Hematopoietic multipotent progenitor cell treated with erythropoietin and hydrocortisone succinate and interleukin-3 and kit ligand, for 15 days (in vitro differentiated cells): ENCODE measurements at regions not wholly inside any gene's neighbourhood (a gene's known extent, or its start where the extent isn't known, plus 50 kb on each side); places are given as distances from the start of the nearest gene placed in this dataset.
"Not testable (repeated sequence)": the region's sequence is repeated elsewhere in the genome, so short reads cannot be mapped to it uniquely, and the experiment has no call there.

Source experiments
- DNase-seq: peaks from one replicate; pipeline ENCODE4 v3.0.0-alpha.2; 2015; ENCODE audit warnings: low spot score

- no peak for DNase-seq
Measured at GRCh38 chr4:160082432-160083207, 979.7 kb downstream of the RAPGEF2 start.

DNA sequence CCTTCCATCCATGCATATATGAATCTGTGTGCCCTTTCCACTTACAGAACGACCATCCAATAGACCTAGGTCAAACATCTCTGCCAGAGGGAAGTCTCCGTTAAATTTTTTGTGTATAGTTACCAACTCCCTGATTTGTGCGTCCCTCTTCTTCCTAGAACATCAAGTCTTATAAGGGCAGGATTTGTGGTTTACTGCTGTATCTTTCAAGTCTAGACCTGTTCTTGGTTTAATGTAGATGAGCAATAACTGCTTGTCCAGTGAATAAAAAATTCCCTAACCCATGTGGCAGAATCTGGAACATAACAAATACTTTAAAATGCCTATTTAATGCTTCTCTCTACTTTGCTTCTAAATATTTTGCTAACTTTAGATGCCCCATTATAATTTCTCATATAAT is 988.8 kb downstream of the RAPGEF2 start:
- no peak for DNase-seq

GRCh38 chr4:160100316-160100715 is 997.4 kb downstream of the RAPGEF2 start:
- DNase-seq, result no peak

DNA sequence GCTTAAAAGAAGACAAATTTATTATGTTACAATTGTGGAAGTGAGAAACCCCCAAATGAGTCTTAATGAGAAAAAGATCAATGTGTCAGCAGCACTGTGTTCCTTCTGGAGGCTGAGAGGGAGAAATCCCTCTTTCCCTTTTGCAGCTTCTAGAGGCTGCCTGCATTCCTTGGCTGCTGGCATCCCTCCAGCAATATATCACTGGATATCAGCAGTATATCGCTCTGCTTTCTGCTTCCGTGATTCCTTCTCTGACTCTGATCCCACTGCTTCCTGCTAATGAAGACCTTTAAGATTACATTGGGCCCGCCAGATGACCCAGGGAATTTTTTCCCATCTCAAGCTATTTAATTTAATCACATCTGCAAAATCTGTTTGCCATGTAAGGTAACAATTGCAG is 1008.0 kb downstream of the RAPGEF2 start:
- DNase-seq, result no peak

DNA sequence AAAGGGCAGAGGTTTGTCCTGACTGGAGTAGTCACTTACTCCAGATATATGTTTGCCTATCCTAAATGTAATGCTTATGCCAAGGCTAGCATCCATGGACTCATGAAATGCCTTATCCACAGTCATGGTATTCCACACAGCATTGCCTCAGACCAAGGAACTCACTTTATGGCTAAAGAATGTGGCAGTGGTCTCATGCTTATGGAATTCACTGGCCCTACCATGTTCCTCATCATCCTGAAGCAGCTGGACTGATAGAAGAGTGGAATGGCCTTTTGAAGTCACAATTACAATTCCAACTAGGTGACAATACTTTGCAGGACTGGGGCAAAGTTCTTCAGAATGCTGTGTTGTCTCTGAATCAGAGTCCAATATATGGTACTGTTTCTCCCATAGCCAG is 1014.8 kb downstream of the RAPGEF2 start:
- no peak for DNase-seq

- not testable (repeated sequence) for DNase-seq
Measured at GRCh38 chr4:160125576-160126287, 1022.9 kb downstream of the RAPGEF2 start.

DNA sequence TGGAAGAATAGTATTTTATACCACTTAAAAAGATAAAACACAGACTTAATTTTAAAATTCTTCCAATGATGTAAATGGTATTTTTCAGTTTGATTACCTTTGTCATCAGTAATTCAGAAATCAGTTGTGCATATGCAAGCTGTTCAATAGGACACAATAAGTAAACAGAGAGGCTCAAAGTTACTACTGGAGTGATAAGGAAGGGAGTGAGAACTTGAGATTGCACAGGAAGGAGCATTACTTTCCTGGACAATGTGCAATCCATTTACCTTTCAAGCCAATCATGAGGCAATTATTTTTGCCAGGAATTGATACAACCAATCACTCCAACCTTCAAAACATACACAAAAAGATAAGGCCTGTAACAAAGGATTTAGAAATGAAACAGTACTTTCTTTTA is 1024.3 kb downstream of the RAPGEF2 start:
- DNase-seq, result no peak

GRCh38 chr4:160129439-160129838 is 1026.6 kb downstream of the RAPGEF2 start:
- DNase-seq, result no peak

DNA sequence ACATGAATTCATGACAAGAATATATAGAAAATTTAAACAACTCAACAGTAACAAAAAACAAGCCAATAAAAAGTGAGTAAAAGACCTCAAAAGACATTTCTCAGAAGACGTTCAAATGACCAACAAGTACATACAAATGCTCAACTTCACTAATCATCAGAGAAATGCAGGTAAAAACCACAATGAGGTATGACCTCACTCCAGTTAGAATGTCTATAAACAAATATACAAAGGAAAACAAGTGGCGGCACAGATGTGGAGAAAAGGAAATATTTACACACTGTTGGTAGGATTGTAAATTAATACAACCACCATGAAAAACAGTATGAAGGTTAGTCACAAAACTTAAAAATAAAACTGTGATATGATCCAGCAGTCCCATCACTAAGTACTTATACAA is 1033.1 kb downstream of the RAPGEF2 start:
- no peak for DNase-seq

DNA sequence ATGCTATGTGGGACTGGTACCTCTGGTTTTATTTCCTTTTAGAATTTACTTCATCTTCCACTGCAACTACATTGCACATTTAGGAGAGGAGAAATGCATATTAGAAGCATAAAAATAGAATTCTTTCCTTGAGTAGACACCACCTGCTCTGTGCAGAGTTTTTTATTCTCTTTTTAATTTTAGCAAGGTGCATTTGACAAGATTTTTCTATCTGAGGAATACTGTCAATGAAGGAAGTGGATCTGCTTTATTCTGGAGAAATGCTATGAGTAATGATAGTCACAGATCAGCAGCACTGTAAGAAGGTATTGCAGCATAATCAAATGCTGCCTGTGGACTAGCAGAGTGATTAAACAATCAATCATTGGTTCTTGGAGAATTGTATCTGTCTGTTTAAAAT is 1038.3 kb downstream of the RAPGEF2 start:
- no peak for DNase-seq

DNA sequence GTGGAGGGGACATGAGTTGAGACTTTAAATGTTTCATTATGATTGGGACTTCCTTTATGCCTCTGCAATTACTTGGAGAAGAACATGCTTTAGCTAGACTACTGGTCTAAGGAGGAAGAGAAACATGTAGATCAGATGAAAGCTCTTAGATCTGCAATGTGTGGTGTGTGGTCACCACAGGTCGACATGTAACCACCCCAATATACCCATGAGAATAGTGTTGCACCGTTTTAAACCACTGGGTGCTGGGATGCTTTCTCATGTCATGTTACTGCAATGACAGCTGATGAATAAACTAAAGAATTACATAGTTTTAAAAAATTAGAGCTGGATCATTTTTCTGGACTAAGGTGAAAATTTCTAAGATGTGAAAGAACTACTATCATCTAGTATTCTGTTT is 1039.7 kb downstream of the RAPGEF2 start:
- no peak for DNase-seq

- DNase-seq, result no peak
Measured at GRCh38 chr4:160143574-160143973, 1040.7 kb downstream of the RAPGEF2 start.

GRCh38 chr4:160159457-160159856 is 1056.6 kb downstream of the RAPGEF2 start:
- DNase-seq, result no peak

DNA sequence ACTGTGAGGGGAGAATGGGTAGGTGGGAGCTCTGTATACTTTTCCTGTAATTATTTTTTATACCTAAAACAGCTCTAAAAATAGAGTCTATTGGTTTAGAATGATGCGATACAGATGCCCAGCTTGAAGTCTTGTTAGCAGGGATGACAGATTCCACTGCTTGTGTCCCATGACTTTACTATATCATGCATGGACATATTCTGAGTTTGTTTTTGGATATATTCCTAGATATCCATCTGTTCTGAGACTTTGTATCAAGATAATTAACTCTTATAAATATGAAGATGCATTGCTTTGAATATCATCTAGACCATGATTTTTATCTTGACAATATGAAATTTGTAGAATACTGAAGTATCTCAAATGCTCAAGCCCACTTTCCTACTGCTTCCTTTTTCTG is 1058.1 kb downstream of the RAPGEF2 start:
- no peak for DNase-seq

DNA sequence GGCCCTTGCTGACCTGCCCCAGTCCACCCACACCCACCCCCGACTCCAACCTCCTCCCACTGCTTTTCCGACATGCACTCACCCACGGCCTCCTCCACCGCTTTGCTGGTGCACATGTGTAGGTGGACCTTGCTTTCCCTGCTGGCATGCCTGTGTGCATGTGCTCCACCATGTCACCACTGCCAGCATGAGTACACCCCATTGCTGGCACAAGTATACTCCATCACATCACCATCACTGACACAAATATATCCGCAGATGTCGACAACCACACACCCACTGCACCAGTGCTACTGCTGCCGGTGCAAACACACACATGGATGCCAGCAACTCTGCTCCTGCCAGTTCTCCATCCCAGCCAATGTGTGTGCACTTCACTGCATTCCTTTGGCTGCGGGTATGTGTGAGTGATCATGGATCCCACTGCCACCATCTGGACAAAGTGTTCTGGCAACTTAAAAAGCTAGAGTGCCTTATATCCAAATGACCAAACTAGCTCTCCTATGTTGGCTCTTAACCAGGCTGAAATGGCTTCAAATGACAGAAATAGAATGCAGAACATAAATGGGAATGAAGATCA is 1072.3 kb downstream of the RAPGEF2 start:
- no peak for DNase-seq

GRCh38 chr4:160180211-160180610 is 1077.3 kb downstream of the RAPGEF2 start:
- DNase-seq, result no peak

- DNase-seq, result no peak
Measured at GRCh38 chr4:160182727-160183126, 1079.8 kb downstream of the RAPGEF2 start.

DNA sequence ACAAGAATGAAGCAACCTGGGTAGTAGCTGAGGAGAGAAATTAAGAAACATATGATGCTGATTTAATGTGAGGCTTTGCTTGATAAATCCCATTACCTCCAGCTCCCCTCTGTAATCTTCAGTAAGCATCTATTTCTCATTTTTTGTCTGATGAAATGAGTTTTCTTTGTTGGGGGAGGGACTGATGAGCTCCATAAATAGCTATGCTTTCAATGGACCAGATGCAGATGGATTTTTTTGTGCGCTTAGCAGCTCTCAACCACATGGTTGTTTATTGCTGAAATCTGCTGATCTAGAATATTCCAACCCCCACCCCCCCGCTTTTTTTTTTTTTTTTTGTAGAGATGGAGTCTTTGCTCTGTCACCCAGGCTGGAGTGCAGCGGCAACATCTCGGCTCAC is 1082.0 kb downstream of the RAPGEF2 start:
- no peak for DNase-seq

- no peak for DNase-seq
Measured at GRCh38 chr4:160193787-160194186, 1090.9 kb downstream of the RAPGEF2 start.

DNA sequence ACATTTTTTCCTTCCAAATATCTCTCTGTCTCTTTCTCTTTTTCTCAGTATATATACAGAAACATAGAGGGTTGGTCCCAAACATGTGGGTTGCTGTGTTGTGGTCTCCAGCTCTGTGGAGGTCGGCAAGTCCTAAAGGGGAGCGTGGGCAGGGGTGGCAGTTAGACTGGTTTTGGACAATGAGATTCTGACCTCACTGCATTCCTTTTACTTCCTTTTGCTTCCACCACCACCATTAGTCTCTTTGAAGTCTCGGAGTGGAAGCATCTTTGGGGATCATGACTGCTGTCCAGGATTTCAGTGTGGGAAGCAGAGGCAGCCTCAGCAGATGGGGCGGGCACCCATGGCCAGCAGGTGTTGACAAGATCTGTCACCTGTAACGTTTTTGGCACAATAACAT is 1091.8 kb downstream of the RAPGEF2 start:
- DNase-seq, result no peak

- no peak for DNase-seq
Measured at GRCh38 chr4:160202802-160203201, 1099.9 kb downstream of the RAPGEF2 start.

DNA sequence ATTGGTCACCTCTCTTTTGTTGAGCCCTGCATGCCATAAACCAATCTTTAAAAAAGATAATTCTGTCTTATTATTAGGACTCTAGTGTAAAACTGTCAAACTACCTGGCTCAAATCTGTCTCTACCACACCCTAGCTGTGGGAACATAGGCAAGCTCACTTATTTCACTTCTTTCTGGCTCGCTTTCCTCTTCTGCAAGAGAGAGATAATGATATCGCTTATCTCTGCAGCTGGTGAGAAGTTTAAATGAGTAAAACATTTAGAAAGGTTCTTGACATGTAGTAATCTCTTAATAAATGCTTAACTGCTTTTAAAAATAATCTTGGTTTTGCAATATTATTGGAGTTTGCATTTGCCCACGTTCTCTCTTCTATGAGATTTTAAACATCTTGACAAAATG is 1109.2 kb downstream of the RAPGEF2 start:
- DNase-seq, result no peak

DNA sequence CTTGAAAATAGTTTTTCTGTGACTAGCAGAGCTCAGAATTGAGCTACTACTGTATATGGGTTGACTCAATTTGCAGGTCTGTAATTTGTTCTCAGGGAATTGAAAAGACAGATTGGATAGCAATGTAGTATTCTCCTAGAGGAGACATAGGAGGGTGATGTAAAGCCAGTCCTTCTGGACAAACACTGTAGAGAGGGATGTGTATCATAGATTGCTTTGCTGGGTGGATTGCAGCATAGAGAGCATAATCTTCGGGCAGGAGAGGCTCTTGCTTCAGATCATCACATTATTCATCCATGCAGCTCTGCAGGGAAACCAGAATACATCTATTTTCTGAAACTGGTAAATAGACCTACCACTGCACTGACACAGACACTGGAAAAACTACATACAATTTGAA is 1110.5 kb downstream of the RAPGEF2 start:
- DNase-seq, result no peak
